A673 (cell line): ENCODE measurements at regions not wholly inside any gene's neighbourhood (a gene's known extent, or its start where the extent isn't known, plus 50 kb on each side); places are given as distances from the start of the nearest gene placed in this dataset.

Experiments
- BruUV-seq: library from RNA; stranded (reverse); fragments of 400-500 nt; replicated peaks from 2 replicates; lab custom pipeline; 2021; lab: Mats Ljungman, UMichigan
- CTCF ChIA-PET: fragments of 300-600 bp; sonication (Branson Sonifier 250); formaldehyde crosslinking; loops from one replicate; lab custom pipeline; 2022; ENCODE audit warnings: antibody characterized with exemption; lab: Charles Lee
- POLR2A ChIA-PET: fragments of 300-600 bp; sonication (Branson Sonifier 250); formaldehyde crosslinking; loops from one replicate; lab custom pipeline; 2022; ENCODE audit warnings: antibody characterized with exemption; ENCODE audit not compliant: low non-redundant PET; lab: Charles Lee
- DNase-seq: peaks from one replicate; pipeline ENCODE4 v3.0.0-alpha.2; 2015; ENCODE audit warnings: low spot score
- H3K27ac ChIP-seq: fragments of 200-600 bp; sonication (generic); 2 replicates; pipeline ENCODE4 v1.5.1; 2016; ENCODE audit warnings: mixed run types, low read depth, mild to moderate bottlenecking, mixed read lengths, antibody characterized with exemption, low read length; ENCODE audit not compliant: poor library complexity, severe bottlenecking
- H3K27me3 ChIP-seq: fragments of 200-600 bp; sonication (generic); replicated peaks from 2 replicates; pipeline ENCODE4 v1.6.1; 2017; ENCODE audit warnings: mixed run types, low read depth, mild to moderate bottlenecking, mixed read lengths, antibody characterized with exemption, low read length; ENCODE audit not compliant: insufficient read depth, poor library complexity
- H3K36me3 ChIP-seq: fragments of 200-600 bp; sonication (generic); 2 replicates; pipeline ENCODE4 v1.6.1; 2016; ENCODE audit warnings: mixed run types, mild to moderate bottlenecking, mixed read lengths, antibody characterized with exemption, low read length; ENCODE audit not compliant: insufficient read depth, poor library complexity, severe bottlenecking
- H3K4me1 ChIP-seq: fragments of 200-600 bp; sonication (generic); 2 replicates; pipeline ENCODE4 v1.6.1; 2017; ENCODE audit warnings: mixed run types, mild to moderate bottlenecking, mixed read lengths, antibody characterized with exemption, low read length; ENCODE audit not compliant: insufficient read depth, poor library complexity, severe bottlenecking
- H3K4me3 ChIP-seq: fragments of 200-600 bp; sonication (generic); 2 replicates; pipeline ENCODE4 v1.5.1; 2016; ENCODE audit warnings: low read depth, mixed run types, mild to moderate bottlenecking, mixed read lengths, low read length; ENCODE audit not compliant: poor library complexity, severe bottlenecking
- H3K9me3 ChIP-seq: fragments of 200-600 bp; sonication (generic); 2 replicates; pipeline ENCODE4 v1.6.1; 2016; ENCODE audit warnings: mixed run types, low read depth, mild to moderate bottlenecking, mixed read lengths, antibody characterized with exemption, low read length; ENCODE audit not compliant: poor library complexity, severe bottlenecking
- EZH2 ChIP-seq: fragments of 200-600 bp; sonication (generic); IDR thresholded peaks from 2 replicates; pipeline ENCODE4 v1.6.1; 2017; ENCODE audit warnings: borderline replicate concordance, low read depth, mild to moderate bottlenecking, mixed read lengths, antibody characterized with exemption, low read length; ENCODE audit not compliant: poor library complexity, severe bottlenecking
- intact Hi-C: fragments of 100-400 bp; cut with micrococcal nuclease; formaldehyde crosslinking; loops from one replicate; pipeline ENCODE4 v1.10.0; 2022; ENCODE audit not compliant: unreplicated experiment
- TF ChIP-seq, protein P1 (sequence below): fragments of 300-800, 200-600 bp; sonication (generic); conservative IDR thresholded peaks from 2 replicates; pipeline ENCODE4 v1.5.1; 2017; ENCODE audit warnings: low read depth, mild to moderate bottlenecking, antibody characterized with exemption, low read length, moderate library complexity, mixed read lengths

DNA sequence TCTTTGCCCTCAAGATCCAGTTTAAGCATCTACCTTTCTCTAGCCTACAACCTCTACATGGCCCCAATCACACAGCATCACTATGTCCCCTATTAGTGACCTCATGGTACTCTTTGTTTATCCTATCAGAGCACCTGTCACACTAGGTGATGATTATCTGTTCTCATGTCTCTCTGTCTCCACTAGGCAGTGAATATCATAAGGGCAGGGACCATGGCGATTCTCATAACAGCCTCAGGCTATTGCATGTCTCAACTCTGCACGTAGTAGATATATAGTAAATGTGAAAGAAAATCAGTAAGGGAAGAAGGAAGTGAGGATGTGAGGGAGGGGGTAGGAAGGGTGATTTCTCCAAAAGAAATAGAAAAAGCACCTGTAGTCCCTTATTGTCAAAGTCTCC is 311.0 kb downstream of the NSG2 start:
- intact Hi-C loops = no loop called here
- no peaks in the 10 kb centered on the region for H3K36me3 ChIP-seq
- H3K27ac ChIP-seq = no peak overlapping the region
- H3K9me3 ChIP-seq = no peaks in the 10 kb centered on the region
- TF ChIP-seq, protein P1, sequence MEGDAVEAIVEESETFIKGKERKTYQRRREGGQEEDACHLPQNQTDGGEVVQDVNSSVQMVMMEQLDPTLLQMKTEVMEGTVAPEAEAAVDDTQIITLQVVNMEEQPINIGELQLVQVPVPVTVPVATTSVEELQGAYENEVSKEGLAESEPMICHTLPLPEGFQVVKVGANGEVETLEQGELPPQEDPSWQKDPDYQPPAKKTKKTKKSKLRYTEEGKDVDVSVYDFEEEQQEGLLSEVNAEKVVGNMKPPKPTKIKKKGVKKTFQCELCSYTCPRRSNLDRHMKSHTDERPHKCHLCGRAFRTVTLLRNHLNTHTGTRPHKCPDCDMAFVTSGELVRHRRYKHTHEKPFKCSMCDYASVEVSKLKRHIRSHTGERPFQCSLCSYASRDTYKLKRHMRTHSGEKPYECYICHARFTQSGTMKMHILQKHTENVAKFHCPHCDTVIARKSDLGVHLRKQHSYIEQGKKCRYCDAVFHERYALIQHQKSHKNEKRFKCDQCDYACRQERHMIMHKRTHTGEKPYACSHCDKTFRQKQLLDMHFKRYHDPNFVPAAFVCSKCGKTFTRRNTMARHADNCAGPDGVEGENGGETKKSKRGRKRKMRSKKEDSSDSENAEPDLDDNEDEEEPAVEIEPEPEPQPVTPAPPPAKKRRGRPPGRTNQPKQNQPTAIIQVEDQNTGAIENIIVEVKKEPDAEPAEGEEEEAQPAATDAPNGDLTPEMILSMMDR = no peak
- no peak for TF ChIP-seq EZH2
- H3K4me1 ChIP-seq = no peaks in the 10 kb centered on the region
- ChIA-PET CTCF (no interaction called here), POLR2A (no interaction called here)
- no TSS peak for BruUV-seq
- DNase-seq = no peak
- no peak overlapping the region for H3K4me3 ChIP-seq
- H3K27me3 ChIP-seq = no peaks in the 10 kb centered on the region

GRCh38 chr5:174358276-174358675 is 312.8 kb downstream of the NSG2 start:
- no peaks in the 10 kb centered on the region for H3K9me3 ChIP-seq
- DNase-seq = no peak
- no TSS peak for BruUV-seq
- TF ChIP-seq, protein P1 = no peak
- no peak for TF ChIP-seq EZH2
- ChIA-PET CTCF (no interaction called here), POLR2A (no interaction called here)
- intact Hi-C loops = no loop called here
- H3K27me3 ChIP-seq = no peaks in the 10 kb centered on the region
- no peak overlapping the region for H3K27ac ChIP-seq
- no peaks in the 10 kb centered on the region for H3K4me1 ChIP-seq
- H3K4me3 ChIP-seq = no peak overlapping the region
- H3K36me3 ChIP-seq = no peaks in the 10 kb centered on the region

- intact Hi-C loops = no loop called here
- Histone ChIP-seq H3K4me3 (no peak overlapping the region), H3K27ac (no peak overlapping the region), H3K4me1 (no peaks in the 10 kb centered on the region), H3K27me3 (no peaks in the 10 kb centered on the region), H3K9me3 (no peaks in the 10 kb centered on the region), H3K36me3 (no peaks in the 10 kb centered on the region)
- TF ChIP-seq EZH2 = no peak
- TF ChIP-seq, protein P1 = no peak
- DNase-seq = no peak
- POLR2A ChIA-PET = no interaction called here
- CTCF ChIA-PET = no interaction called here
- BruUV-seq = no TSS peak
Measured at GRCh38 chr5:174359071-174359470, 313.6 kb downstream of the NSG2 start.
